ENCODE measurements at regions not wholly inside any gene's neighbourhood (a gene's known extent, or its start where the extent isn't known, plus 50 kb on each side); places are given as distances from the start of the nearest gene placed in this dataset.

DNA sequence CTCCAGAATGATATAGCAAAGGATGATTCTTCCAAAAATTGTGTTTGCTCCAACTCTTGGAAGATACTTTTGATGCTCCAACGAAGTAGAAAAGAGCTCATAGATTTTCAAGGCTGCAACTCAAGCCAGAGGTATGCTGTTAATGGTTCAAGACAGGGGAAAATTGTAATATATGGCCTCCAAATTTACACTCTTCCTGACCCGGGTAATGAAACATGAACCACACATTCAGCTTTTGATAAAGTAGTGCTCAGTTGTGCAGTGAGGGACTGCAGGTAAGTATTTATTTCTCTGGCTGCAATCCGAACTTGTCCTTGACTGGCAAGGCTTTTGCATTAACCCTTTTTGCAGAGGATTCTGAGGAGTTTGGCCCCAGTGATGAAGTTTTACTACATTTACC, 446.4 kb downstream of the RASEF start:
- Mint-ChIP-seq H3K4me1 (peaks cover 39% of the 10 kb centered on the region), H3K27me3 (ENCODE audit: low read depth) (peaks cover 3% of the 10 kb centered on the region), H3K9me3 (no peaks in the 10 kb centered on the region), H3K4me3 (no peak overlapping the region), H3K36me3 (ENCODE audit: low read depth) (no peaks in the 10 kb centered on the region), H3K27ac (peak overlapping the region; percentile 30 to 52 (median 49))
- TF ChIP-seq CTCF (IDR thresholded peaks at IDR 0.05; ENCODE audit: unreplicated experiment in 3 of 3), result no peak

DNA sequence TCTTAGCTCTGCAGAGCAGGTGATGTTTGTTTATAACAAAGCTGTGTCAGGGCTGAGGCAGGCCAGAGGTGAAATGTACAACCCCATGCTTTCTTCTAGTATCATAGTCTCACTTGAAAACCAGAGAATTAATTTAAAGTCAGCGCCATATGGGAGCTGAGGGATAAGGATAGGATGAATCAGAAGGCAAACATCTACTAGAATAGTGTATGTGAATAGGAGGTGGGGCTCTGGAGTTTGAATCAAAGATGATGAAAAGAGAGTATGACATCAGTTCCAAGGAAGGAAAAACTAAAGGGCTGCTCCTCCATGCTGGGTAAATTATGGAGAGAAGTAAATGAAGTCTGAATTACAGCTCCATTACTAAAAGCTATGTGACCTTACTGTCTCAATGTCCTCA, 441.5 kb downstream of the RASEF start:
- H3K27me3 Mint-ChIP-seq (ENCODE audit: low read depth), result peaks cover 3% of the 10 kb centered on the region
- H3K4me3 Mint-ChIP-seq, result no peak overlapping the region
- no peaks in the 10 kb centered on the region for H3K9me3 Mint-ChIP-seq
- TF ChIP-seq CTCF (IDR thresholded peaks at IDR 0.05; ENCODE audit: unreplicated experiment in 3 of 3), result no peak
- peaks cover 8% of the 10 kb centered on the region for H3K4me1 Mint-ChIP-seq
- no peak overlapping the region for H3K27ac Mint-ChIP-seq
- H3K36me3 Mint-ChIP-seq (ENCODE audit: low read depth), result no peaks in the 10 kb centered on the region

GRCh38 chr9:82637368-82637767, 425.6 kb downstream of the RASEF start:
- H3K9me3 Mint-ChIP-seq, result peaks cover 51% of the 10 kb centered on the region

GRCh38 chr9:82645600-82645999, 417.3 kb downstream of the RASEF start:
- Mint-ChIP-seq H3K27ac (no peak overlapping the region), H3K9me3 (peaks cover 15% of the 10 kb centered on the region), H3K36me3 (ENCODE audit: low read depth) (peaks cover 3% of the 10 kb centered on the region), H3K4me1 (no peaks in the 10 kb centered on the region), H3K27me3 (ENCODE audit: low read depth) (no peaks in the 10 kb centered on the region), H3K4me3 (no peak overlapping the region)
- TF ChIP-seq CTCF (IDR thresholded peaks at IDR 0.05; ENCODE audit: unreplicated experiment in 3 of 3), result no peak

More at GRCh38 chr9:82637368-82637767, 425.6 kb downstream of the RASEF start:
- Mint-ChIP-seq H3K27ac (no peak overlapping the region), H3K4me1 (no peaks in the 10 kb centered on the region), H3K36me3 (ENCODE audit: low read depth) (peaks cover 4% of the 10 kb centered on the region), H3K27me3 (ENCODE audit: low read depth) (no peaks in the 10 kb centered on the region), H3K4me3 (no peak overlapping the region)
- TF ChIP-seq CTCF (IDR thresholded peaks at IDR 0.05; ENCODE audit: unreplicated experiment in 3 of 3), result no peak

GRCh38 chr9:82650368-82650767, 412.6 kb downstream of the RASEF start:
- Mint-ChIP-seq H3K27ac (no peak overlapping the region), H3K4me3 (no peak overlapping the region), H3K4me1 (no peaks in the 10 kb centered on the region), H3K27me3 (ENCODE audit: low read depth) (no peaks in the 10 kb centered on the region), H3K36me3 (ENCODE audit: low read depth) (peaks cover 6% of the 10 kb centered on the region), H3K9me3 (peaks cover 16% of the 10 kb centered on the region)
- no peak for TF ChIP-seq CTCF (IDR thresholded peaks at IDR 0.05; ENCODE audit: unreplicated experiment in 3 of 3)

GRCh38 chr9:82651474-82651873, 411.5 kb downstream of the RASEF start:
- H3K4me3 Mint-ChIP-seq, result no peak overlapping the region
- H3K27ac Mint-ChIP-seq, result no peak overlapping the region
- H3K27me3 Mint-ChIP-seq (ENCODE audit: low read depth), result no peaks in the 10 kb centered on the region
- H3K36me3 Mint-ChIP-seq (ENCODE audit: low read depth), result peaks cover 6% of the 10 kb centered on the region
- H3K4me1 Mint-ChIP-seq, result no peaks in the 10 kb centered on the region
- H3K9me3 Mint-ChIP-seq, result peaks cover 16% of the 10 kb centered on the region
- TF ChIP-seq CTCF (IDR thresholded peaks at IDR 0.05; ENCODE audit: unreplicated experiment in 3 of 3), result no peak

All from nephron (organoid).